OCI-LY7 (cell line): ENCODE measurements at regions not wholly inside any gene's neighbourhood (a gene's known extent, or its start where the extent isn't known, plus 50 kb on each side); places are given as distances from the start of the nearest gene placed in this dataset.

Experiments used
- EZH2phosphoT487 ChIP-seq: fragments of 200-600 bp; sonication (generic); IDR thresholded peaks from 2 replicates; pipeline ENCODE4 v1.6.1; 2018; ENCODE audit warnings: low read depth, borderline replicate concordance, mild to moderate bottlenecking, mixed run types, antibody characterized with exemption, low read length, moderate library complexity, mixed read lengths
- TF ChIP-seq, protein P1 (sequence below): fragments of 200-600 bp; sonication (generic); conservative IDR thresholded peaks from 2 replicates; pipeline ENCODE4 v1.5.1; 2014; ENCODE audit warnings: mild to moderate bottlenecking, antibody characterized with exemption, low read length, moderate library complexity, mixed read lengths

DNA sequence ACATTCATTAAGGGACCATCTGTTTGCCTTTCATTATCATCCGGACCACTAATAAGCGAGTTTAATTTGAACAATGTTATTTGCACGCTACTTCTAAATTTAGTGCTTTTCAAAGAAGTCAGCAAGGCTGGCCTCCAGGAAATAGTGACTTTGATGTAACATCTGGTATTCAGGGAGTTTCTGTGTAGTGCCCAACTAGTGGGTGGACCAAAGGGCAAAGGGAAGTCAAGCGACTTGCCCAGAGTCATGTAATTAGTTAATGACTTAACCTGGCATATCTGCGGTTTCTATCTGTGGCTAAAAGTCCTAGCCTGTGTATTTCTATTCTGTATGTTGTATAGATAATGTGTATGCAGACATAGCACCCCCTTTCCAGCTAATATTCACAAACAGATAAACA, 56.3 kb upstream of the LCORL start:
- TF ChIP-seq, protein P1, sequence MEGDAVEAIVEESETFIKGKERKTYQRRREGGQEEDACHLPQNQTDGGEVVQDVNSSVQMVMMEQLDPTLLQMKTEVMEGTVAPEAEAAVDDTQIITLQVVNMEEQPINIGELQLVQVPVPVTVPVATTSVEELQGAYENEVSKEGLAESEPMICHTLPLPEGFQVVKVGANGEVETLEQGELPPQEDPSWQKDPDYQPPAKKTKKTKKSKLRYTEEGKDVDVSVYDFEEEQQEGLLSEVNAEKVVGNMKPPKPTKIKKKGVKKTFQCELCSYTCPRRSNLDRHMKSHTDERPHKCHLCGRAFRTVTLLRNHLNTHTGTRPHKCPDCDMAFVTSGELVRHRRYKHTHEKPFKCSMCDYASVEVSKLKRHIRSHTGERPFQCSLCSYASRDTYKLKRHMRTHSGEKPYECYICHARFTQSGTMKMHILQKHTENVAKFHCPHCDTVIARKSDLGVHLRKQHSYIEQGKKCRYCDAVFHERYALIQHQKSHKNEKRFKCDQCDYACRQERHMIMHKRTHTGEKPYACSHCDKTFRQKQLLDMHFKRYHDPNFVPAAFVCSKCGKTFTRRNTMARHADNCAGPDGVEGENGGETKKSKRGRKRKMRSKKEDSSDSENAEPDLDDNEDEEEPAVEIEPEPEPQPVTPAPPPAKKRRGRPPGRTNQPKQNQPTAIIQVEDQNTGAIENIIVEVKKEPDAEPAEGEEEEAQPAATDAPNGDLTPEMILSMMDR = no peak
- no peak for TF ChIP-seq EZH2phosphoT487
